Transverse colon (tissue), 4 donors: ENCODE measurements at regions not wholly inside any gene's neighbourhood (a gene's known extent, or its start where the extent isn't known, plus 50 kb on each side); places are given as distances from the start of the nearest gene placed in this dataset.

ENCODE experiments used
- DNase-seq: peaks from one replicate; pipeline ENCODE4 v3.0.0-alpha.2; 2019
- H3K27ac ChIP-seq, 4 donors: fragments of 200-600 bp; sonication (generic); 2 replicates each; pipeline ENCODE4 v1.5.1; 2016 to 2018; ENCODE audit warnings: inconsistent platforms in 4 of 4
- H3K27me3 ChIP-seq: fragments of 200-600 bp; sonication (generic); 2 replicates; pipeline ENCODE4 v1.5.1; 2017; ENCODE audit warnings: inconsistent platforms
- H3K36me3 ChIP-seq, 4 donors: fragments of 200-600 bp; sonication (generic); 2 replicates each; pipeline ENCODE4 v1.5.1; 2017 to 2019; ENCODE audit warnings: inconsistent platforms in 4 of 4
- H3K4me1 ChIP-seq, 4 donors: fragments of 200-600 bp; sonication (generic); 2 replicates each; pipeline ENCODE4 v1.5.1; 2017 to 2020; ENCODE audit warnings: inconsistent platforms in 4 of 4
- H3K4me3 ChIP-seq, 4 donors: fragments of 200-600 bp; sonication (generic); 1 replicate in 1 of 4; 2 replicates in 3 of 4; pipeline versions ENCODE4 v1.5.1 to v1.6.1; 2017 to 2019; ENCODE audit warnings: inconsistent platforms in 4 of 4
- H3K9me3 ChIP-seq, 2 donors: fragments of 200-600 bp; sonication (generic); 2 replicates each; pipeline ENCODE4 v1.5.1; 2017 to 2019; ENCODE audit warnings: inconsistent platforms in 2 of 2
- CTCF ChIP-seq, 5 experiments: fragments of 200-600 bp in 3 of 5; fragments of 450-650 bp in 2 of 5; sonication (generic) in 3 of 5; IDR thresholded peaks; 1 replicate in 2 of 5; 2 replicates in 3 of 5; pipeline ENCODE4 v1.5.1; 2016 to 2017; ENCODE audit warnings: antibody characterized with exemption in 5 of 5, inconsistent platforms in 3 of 5, mild to moderate bottlenecking in 2 of 5, moderate library complexity in 1 of 5
- EP300 ChIP-seq: sonication (generic); formaldehyde crosslinking; IDR thresholded peaks from one replicate; pipeline ENCODE4 v1.6.1; 2017; ENCODE audit warnings: antibody characterized with exemption, low read depth
- POLR2A ChIP-seq: fragments of 450-650 bp; IDR thresholded peaks from one replicate; pipeline ENCODE4 v1.6.1; 2016; ENCODE audit warnings: antibody characterized with exemption, mild to moderate bottlenecking, moderate library complexity
- POLR2AphosphoS5 ChIP-seq, 3 donors: sonication (generic); formaldehyde crosslinking; IDR thresholded peaks; one replicate each; pipeline ENCODE4 v1.6.1; 2016; ENCODE audit warnings: antibody characterized with exemption in 3 of 3
- WGBS, 2 donors: methylation state at CpG; one replicate each; pipeline ENCODE4 v1.1.5; 2018; ENCODE audit warnings: low coverage in 1 of 2; 5-methylcytosine and 5-hydroxymethylcytosine counted together
- in situ Hi-C, 4 donors: fragments of 200-750 bp; cut with MboI; loops; one replicate each; pipeline versions ENCODE4 v1.15.0 to v1.15.1; 2017; ENCODE audit warnings: low sequenced_read_pairs in 3 of 4, low pct_ligation_motif_present in 1 of 4, low pct_unique_long_range_greater_than_20kb in 1 of 4
- intact Hi-C: fragments of 100-400 bp; cut with DNase I; formaldehyde crosslinking; loops from one replicate; pipeline ENCODE4 v1.15.1; 2023; ENCODE audit warnings: low total_unique reads

- H3K9me3 ChIP-seq, result no peaks in the 10 kb centered on the region
- no peak overlapping the region for H3K4me3 ChIP-seq
- in situ Hi-C loops, result no loop called here
- H3K36me3 ChIP-seq, result no peaks in the 10 kb centered on the region
- H3K4me1 ChIP-seq, result no peaks in the 10 kb centered on the region
- intact Hi-C loops, result no loop called here
- WGBS, 2 donors, result 83 to 86% methylated on average over 3 of the region's 3 CpGs
- no peak for DNase-seq
- H3K27ac ChIP-seq, result no peak overlapping the region
- TF ChIP-seq EP300 (no peak), POLR2AphosphoS5 (IDR thresholded peaks at IDR 0.05) (no peak), CTCF (IDR thresholded peaks at IDR 0.05) (no peak), POLR2A (no peak)
- no peaks in the 10 kb centered on the region for H3K27me3 ChIP-seq
Observed at GRCh38 chr3:144772372-144772771, 800.7 kb downstream of the DIPK2A start.

- DNase-seq, result no peak
- 70 to 72% methylated on average over 4 of the region's 4 CpGs for WGBS, 2 donors
- Histone ChIP-seq H3K27me3 (no peaks in the 10 kb centered on the region), H3K27ac (no peak overlapping the region), H3K36me3 (no peaks in the 10 kb centered on the region), H3K4me3 (no peak overlapping the region), H3K4me1 (no peaks in the 10 kb centered on the region), H3K9me3 (no peaks in the 10 kb centered on the region)
- intact Hi-C loops, result no loop called here
- TF ChIP-seq POLR2A (no peak), EP300 (no peak), POLR2AphosphoS5 (IDR thresholded peaks at IDR 0.05) (no peak), CTCF (IDR thresholded peaks at IDR 0.05) (no peak)
- in situ Hi-C loops, result no loop called here
Observed at GRCh38 chr3:144773350-144773749, 801.7 kb downstream of the DIPK2A start.

GRCh38 chr3:144774897-144775296 is 803.3 kb downstream of the DIPK2A start:
- in situ Hi-C loops, result no loop called here
- TF ChIP-seq CTCF (IDR thresholded peaks at IDR 0.05) (no peak), EP300 (no peak), POLR2AphosphoS5 (IDR thresholded peaks at IDR 0.05) (no peak), POLR2A (no peak)

GRCh38 chr3:144775551-144775950 is 803.9 kb downstream of the DIPK2A start:
- in situ Hi-C loops (no loop called here), intact Hi-C loops (no loop called here)
- Histone ChIP-seq H3K36me3 (no peaks in the 10 kb centered on the region), H3K4me3 (no peak overlapping the region), H3K27ac (no peak overlapping the region), H3K4me1 (no peaks in the 10 kb centered on the region), H3K9me3 (no peaks in the 10 kb centered on the region), H3K27me3 (no peaks in the 10 kb centered on the region)
- TF ChIP-seq POLR2A (no peak), EP300 (no peak), POLR2AphosphoS5 (IDR thresholded peaks at IDR 0.05) (no peak), CTCF (IDR thresholded peaks at IDR 0.05) (no peak)
- DNase-seq, result no peak

More at GRCh38 chr3:144774897-144775296, 803.3 kb downstream of the DIPK2A start:
- Histone ChIP-seq H3K36me3 (no peaks in the 10 kb centered on the region), H3K4me1 (no peaks in the 10 kb centered on the region), H3K27ac (no peak overlapping the region), H3K9me3 (no peaks in the 10 kb centered on the region), H3K27me3 (no peaks in the 10 kb centered on the region), H3K4me3 (no peak overlapping the region)
- intact Hi-C loops, result no loop called here
- DNase-seq, result no peak
- 40 to 84% methylated on average over 1 to 5 of the region's 5 CpGs for WGBS, 2 donors
